GM19328 (cell line): ENCODE measurements at regions not wholly inside any gene's neighbourhood (a gene's known extent, or its start where the extent isn't known, plus 50 kb on each side); places are given as distances from the start of the nearest gene placed in this dataset.
"Not testable (repeated sequence)": the region's sequence is repeated elsewhere in the genome, so short reads cannot be mapped to it uniquely, and the experiment has no call there.

Experiments used
- ATAC-seq: cut with Tn5 transposase; IDR thresholded peaks from one replicate; pipeline ENCODE4 v1.9.1; 2021; ENCODE audit warnings: mild to moderate bottlenecking, moderate library complexity; ENCODE audit not compliant: unreplicated experiment

DNA sequence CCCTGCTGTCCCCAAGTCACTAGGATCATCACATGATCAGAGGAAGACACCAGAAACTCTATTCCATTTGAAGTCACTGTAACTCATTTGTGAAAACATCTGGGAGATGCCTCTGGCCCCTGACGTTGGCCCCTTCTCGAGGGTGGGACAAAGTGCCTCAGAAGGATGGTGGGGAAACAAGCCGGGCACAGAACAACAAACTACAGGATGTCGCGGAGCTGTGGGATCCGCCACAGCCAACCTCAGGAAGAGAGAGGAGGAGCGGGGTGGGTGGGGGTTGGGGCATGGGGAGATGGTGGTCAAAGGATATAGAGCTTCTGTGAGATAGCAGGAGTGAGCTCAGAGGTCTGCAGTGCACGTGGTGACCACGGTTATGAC is 265.6 kb upstream of the TCERG1L start:
- no peak for ATAC-seq

DNA sequence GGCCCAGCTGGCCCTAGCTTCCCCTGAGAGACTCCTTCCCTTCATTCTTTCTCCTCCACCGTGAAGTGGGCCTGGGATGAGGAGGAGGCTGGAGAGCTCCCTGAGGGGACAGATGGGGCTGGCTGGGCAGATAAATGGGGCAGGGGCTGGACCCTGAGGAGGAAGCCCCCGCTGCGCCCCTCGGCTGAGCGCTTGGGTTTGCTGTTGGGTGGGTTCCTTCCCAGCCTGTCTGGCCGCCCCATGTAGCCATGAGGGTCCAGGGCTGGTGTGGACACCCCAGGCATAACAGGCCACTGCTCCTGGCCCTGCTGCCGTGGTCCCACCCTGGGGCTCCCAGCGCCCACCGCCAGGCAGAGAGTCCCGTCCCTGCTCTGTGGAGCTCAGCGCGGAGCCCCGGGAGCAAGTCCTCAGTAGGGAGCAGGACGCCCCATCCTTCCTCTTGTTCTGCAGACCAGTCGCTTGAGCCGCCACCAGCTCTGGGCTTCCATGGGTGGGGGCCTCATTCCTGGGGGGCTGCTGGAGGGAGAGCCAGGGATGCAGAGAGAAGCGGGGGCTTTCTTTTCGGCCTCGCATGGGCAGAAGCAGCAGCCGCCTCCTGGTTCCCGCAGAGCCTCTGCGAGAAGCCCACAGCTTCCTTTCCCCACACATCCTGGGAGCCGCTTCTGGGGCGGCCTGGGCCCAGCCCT is 266.4 kb upstream of the TCERG1L start:
- ATAC-seq: no peak

DNA sequence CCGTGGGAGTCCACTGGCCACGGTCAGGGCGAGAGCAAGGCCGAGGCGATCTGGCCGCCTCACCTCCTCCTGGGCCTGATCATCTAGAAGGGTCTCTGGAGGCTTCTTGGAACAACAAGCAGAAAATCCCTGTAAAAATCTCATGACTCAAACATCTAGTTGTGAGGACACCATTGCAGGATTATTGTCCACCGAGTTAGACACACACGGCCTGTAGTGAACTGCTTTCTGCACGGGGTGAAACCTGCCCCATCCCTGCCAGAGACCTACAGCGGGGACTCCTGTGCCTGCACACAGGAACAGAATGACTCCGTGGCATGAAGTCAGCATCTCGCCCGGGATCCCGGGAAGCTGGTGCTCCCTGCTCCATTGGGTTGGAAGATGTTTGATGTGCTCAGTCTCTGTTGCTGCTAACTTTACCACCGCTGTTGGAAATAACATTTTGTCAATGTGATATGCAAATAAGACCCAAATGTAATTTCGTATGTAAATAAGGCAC is 267.0 kb upstream of the TCERG1L start:
- ATAC-seq: no peak

DNA sequence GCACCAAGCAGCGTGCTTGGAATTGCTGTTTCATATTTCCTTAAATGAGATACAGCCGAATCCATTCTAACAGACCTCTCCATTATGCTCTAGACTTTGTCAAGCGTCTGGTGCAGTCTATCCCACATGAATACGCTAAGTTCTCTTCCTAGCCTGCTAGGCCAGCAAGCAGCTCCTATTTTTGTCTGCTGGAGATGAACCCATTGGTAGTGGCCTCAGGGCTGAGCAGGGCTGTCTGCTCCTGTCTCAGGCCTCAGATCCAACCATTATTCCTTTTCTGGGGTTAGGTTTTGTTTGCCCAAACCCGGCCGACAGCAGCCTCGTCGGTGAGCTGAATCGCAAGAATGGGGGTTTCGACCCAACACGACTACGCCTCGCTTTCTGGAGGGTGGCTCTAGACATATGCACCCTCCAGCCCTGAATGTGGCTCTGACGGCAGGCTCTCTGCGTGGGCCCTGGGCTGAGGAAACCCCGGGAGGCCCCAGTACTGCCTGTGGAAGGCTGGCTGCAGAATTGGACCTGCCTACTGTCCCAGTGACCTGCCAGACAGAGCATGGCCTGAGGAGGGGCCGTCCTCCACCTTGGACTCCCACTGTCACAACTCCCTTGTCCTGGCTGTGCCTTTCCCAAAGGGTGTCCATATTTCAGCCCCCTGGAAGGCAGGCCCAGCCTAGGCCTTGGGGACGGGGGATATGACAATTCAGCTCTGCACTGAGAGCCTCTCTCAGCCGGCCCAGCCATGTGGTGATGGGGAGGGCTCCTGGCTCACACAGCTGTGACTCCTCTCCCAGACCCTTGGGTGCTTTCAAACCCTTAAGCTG is 267.9 kb upstream of the TCERG1L start:
- no peak for ATAC-seq

DNA sequence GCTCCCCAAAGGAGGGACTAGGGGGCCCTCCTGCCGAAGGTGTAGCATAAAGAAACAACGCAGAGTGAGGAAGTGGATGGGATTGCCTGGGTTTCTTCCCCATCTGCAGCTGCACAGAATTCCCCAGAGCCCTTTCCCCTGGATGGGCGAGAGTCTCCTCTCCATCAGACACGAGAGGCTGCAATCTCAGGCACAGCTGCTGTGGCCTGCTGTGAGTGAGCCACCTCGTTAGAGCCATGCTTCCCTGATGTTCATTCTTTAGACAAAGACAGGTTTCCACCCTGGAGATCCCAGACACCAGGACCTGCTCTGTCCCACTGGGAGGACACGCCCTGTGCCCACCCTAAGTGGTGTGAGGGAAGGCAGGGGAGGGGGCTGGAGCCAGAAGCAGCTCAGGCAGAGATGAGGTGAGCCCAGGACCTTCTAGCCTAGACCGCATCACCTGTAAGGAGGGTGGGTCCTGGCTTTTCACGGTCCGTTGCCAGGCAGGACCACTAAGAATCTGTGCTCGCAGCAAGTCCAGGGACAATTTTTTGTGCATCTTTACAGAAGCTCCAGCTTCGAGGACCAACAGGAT is 268.6 kb upstream of the TCERG1L start:
- ATAC-seq: no peak

DNA sequence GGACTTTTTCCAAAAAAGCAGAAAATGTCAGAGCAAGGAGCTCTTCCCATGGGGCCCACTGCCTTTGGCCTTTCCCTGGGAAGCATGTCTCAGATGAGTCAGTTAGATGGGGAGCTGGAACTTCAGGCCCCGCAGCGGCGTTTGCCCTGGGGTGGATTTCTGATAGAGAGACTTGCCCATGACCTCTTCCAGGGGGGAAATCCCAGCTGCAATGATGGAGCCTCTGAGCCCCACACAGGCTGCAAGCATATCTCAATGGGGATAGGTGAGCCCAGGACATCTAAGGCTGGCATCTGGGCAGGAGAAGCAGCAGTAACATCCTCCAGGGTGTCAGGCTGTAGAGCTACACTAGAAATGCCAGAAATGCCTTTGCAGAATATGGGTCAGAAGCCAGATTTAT is 269.2 kb upstream of the TCERG1L start:
- no peak for ATAC-seq

DNA sequence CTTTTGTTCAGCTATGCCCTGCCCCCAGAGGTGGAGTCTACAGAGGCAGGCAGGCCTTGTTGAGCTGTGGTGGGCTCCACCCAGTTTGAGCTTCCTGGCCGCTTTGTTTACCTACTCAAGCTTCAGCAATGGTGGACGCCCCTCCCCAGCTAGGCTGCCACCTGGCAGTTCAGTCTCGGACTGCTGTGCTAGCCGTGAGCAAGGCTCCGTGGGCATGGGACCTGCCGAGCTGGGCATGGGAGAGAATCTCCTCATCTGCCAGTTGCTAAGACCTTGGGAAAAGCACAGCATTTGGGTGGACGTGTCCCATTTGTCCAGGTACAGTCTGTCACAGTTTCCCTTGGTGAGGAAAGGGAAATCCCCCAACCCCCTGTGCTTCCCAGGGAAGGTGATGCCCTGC is 270.0 kb upstream of the TCERG1L start:
- ATAC-seq: not testable (repeated sequence)

DNA sequence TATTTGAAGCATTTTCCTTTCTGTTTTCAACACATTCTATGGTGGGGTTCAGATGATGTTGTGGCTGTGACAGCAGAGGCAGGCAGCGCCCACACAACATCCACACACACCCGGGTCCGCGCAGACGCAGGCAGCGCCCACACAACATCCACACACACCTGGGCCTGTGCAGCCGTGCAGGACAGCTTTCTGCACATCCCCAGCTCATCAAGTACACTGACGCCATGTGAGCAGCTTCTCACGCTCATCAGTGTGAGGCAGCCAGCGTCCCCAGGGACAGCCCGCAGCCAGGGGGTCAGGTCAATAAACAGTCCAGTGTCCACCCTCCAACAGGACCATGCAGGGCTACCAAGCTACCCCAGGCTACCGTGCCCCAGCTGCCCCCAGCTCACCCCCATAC is 272.8 kb upstream of the TCERG1L start:
- ATAC-seq: no peak

DNA sequence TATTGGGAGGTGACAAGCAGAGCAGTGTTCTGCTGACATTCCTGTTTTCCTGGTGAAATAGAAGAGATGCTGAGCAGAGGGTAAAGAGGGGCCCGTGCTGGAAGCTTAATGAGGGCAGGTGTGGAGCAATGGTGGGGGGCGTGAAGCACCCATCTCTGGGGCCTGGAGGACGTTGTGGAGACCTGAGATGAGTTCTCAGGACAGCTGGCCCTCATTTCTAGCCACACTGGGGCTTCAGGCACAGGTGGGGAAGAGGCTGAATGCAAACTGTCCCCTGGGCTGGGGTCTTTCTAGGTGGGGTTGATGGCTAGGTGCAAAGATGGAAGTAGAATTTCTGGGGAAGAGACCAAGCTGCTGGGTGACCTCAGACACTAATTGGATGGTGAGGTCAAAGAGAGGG is 274.2 kb upstream of the TCERG1L start:
- no peak for ATAC-seq

DNA sequence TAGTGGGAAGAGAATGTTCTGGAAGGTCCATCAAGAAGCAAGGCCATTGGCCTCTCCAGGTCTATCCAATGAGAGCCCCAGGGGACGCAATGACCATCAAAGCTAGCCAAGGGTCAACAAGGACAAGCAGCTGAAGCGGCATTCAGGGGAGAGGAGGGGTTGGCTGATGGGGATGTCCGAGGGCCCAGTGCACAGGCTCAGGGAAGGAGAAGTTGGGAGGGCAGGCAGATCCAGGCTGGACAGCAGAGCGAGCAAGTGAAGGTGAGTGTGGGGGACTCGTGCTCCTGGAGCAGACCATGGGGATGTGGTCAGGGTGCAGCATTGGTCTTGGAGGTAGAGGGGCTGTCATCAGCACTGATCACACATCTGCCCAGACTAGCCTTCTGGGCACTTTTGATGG is 275.4 kb upstream of the TCERG1L start:
- no peak for ATAC-seq

DNA sequence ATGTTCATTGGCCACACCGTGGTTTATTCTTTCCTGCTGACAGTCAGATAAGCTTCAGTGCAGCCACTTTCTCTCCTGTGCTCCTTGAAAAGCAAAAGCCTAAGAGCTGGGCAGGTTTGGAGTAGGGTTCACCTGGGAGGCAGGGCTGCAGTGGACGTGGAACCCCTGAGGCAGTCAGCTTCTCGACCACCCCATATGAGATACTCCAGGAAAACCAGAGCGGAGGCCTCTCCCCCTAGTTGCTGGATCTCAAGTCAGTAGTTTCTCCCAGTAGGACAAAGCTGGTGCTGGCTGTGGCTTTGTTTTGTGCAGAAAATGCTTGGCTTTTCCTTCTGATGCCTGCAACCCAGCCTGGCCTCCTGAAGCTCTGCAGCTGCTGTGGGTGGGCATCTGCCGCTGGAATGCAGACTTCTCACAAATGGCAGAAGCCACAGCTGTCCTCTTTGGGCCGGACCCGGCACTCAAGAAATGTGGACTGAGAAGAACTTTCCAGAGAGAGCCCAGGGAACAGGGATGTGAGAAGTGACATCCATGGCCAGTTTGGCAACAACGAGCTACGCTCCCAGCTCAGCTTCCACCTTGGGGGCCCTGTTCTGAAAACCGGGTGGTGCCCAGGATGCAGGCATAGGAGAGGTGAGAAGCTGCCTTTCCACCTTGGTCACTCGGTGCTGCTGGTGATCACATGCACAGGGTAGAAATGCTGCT is 276.6 kb upstream of the TCERG1L start:
- ATAC-seq: no peak

DNA sequence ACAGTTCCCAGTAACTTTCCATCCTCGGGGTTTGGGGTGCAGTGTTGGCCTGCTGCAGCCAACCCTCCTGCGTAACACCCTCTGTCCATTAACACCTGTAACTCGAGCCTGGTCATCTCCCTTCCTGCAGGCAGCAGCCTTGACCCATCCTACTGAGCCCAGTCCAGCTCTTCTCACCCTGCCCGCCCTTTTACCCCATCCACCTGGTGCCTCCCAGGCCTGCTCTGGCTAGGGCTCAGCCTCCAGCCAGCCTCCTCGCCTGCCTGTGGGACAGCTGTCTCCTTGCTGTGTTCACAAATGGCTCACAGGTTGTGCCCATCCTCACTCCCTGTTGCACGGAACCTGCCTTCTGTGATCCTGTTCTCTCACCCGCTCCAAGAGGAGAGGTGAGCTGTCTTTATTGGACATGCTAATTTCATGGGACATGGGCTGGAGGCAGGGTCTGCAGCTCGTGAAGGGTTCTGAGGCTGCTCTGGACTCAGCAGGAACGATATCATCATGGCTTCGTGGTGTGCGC is 277.2 kb upstream of the TCERG1L start:
- no peak for ATAC-seq

DNA sequence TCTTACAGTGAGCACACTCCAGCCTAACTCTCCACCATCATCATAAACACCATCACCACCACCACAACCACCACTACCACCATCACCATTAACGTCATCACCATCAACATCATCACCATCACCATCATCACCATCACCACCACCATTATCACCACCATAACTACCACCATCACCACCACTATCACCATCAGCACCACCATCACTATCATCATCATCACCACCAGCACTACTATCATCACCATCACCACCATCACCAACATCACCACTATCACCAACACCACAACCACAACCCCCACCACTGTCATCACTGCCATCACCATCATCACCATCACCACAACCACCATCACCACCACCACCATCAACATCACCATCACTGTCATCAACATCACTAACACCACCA is 279.0 kb upstream of the TCERG1L start:
- ATAC-seq: no peak

DNA sequence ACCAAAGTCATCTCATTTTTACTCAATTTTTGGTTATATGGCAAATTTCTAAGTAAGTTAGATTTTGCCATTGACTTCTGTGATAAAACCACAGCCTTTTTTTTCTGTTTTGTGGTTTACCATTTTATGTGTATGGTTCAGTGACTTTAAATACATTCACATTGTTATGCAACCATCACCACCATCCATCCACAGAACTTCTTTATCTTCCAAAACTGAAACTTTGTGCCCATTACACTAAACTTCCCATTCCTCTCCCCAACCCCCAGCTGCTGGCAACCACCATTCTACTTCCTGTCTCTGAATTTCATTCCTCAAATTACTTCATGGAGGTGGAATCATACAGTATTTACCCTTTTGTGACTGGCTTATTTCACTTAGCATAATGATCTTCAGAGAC is 280.4 kb upstream of the TCERG1L start:
- no peak for ATAC-seq

DNA sequence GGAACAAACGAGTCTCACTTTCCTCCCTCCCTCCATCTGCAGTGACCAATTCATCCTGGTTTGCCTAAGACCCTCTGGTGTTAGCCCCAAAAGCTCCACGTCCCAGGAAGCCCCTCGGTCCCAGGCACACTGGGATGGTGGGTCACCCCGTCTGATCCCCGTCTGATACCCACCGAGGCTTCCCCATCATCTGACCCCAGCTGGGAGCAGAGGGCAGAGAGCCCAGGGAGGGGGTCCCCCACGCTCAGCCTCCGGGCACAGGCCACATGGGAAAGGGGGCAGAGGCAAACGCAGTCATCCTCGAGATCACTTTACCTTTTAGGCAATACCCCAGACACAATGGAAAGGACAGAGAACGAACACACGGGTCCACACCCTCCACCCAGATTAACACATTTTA is 291.6 kb upstream of the PPP2R2D start:
- ATAC-seq: no peak

DNA sequence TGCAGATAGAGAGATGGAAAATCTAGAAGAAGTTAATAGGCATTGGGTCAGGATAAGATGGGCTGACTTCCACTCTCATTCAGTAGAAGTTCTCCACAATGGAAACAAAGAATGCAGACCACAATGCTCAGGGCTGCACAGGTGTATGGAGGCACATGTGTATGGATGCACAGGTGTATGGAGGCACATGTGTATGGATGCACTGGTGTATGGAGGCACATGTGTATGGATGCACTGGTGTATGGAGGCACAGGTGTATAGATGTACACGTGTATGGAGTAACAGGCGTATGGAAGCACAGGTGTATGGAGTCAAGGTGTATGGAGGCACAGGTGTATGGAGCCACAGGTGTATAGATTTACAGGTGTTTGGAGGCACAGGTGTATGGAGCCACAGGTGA is 285.7 kb upstream of the PPP2R2D start:
- no peak for ATAC-seq

DNA sequence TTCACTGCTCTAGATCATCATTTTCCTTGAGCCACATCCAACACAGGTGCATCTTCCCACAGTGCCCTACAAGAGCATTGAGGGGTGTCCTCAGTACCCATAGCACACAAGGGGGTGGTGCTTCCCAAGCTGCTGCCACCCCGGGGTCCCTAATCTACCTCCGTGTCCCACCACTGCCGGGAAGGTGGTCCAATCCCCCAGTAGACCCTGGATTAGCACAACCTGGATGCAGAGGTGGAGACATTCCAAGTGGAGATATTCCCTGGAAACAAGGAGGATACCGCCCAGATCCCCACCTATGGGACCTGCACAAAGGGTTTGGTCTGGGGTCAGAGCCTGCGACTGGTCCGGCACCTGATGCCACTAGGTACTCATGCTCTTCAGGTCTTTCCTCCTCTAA is 284.8 kb upstream of the PPP2R2D start:
- ATAC-seq: no peak

DNA sequence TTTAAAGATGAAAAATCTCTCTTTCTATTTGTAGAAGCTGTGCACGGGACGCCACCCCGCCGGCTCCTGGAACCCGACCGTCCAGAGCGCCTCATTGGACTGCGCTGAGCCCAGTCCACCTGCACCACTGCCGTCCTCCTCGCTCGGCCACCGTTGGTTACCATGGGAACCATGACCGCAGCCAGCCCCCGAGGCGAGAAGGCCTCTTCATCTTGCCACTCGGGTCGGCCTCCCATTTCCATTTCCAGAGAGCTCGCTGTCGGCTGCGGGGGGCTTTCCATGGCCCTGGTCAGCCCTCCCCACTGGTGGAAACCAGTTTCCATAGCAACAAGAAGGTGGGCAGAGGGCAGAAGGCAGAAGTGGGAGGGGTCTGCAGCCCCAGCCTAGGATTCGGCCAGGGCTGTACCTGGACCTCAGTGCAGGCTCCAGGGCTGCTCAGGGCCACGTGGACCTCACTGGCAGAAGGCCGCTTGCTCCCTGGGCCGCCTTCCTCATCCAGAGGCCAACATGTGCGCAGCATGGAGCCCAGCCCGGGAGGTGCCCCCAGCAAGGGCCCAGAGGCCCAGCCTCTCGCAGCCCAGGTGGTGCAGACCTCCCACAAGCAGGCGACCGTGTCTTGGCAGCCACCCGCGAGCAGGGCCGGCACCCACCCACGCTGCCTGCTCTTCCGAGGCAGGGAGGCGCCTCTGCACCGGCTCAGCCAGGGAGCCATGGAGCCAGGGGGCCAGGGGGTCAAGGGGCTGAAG is 283.5 kb upstream of the PPP2R2D start:
- no peak for ATAC-seq

DNA sequence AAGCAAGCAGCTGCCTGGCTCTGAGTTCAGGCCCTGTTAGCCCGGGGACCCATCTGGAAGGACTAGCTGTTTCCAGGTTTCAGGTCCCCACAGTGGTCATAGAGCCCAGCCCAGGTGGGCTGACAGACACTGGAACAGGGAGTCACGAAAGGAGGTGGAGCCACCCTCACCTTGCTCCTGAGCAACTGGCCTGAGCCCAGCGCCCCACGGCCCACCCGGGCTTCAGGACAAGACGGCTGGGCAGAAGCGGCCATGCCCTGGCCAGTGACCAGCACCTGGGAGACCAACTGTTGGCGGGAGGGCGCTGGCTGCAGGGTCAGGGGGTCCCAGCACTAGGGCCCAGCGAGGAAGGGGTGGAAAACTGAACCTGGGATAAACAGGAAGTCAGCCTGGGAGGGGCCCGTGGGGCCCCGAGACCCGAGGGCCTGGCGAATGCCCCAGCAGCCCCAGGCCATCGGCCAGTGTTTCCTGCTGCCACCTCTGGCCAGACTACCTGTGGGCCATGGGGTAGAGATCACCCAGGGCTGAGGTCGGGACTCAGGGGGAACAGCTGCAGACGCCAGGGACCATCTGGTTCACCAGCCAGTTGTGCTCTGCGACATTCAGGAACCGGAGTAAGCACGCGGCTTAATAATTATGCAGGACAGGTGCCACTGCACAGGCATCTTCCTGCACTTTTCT is 282.1 kb upstream of the PPP2R2D start:
- ATAC-seq: no peak

DNA sequence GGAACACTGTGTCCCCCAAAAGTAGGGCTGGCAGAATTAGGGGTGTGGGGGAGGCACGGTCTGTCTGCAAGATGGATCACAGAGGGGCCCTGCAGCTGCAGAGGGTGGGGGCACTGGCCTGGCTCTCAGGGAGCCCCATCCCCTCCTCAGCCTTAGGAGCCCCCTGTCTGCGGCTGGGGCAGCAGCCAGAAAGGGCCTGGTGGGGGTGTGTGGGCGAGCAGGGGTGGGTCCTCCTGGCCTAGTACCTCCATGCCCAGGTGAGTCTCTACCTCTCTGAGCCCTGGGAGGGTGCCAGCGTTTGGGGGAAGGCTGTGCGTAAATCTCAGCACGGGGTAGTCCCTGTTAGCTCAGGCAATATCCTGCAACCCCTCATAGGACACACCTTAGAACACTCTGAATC is 280.5 kb upstream of the PPP2R2D start:
- ATAC-seq: no peak
